GM12865 (cell line): ENCODE measurements at regions not wholly inside any gene's neighbourhood (a gene's known extent, or its start where the extent isn't known, plus 50 kb on each side); places are given as distances from the start of the nearest gene placed in this dataset.

Experiments
- DNase-seq: peaks from one replicate; pipeline ENCODE4 v3.0.0; 2010; ENCODE audit warnings: low read depth
- H3K4me3 ChIP-seq: 2 replicates; pipeline ENCODE4 v1.5.1; 2011; ENCODE audit warnings: mild to moderate bottlenecking, low read depth, low read length, control low read depth
- TF ChIP-seq, protein P1 (sequence below): IDR thresholded peaks from 2 replicates; pipeline ENCODE4 v1.5.1; 2011; ENCODE audit warnings: low read length, control low read depth, low read depth, inconsistent platforms; ENCODE audit not compliant: insufficient read depth; ENCODE audit errors: missing control alignments

- DNase-seq = no peak
- TF ChIP-seq, protein P1, sequence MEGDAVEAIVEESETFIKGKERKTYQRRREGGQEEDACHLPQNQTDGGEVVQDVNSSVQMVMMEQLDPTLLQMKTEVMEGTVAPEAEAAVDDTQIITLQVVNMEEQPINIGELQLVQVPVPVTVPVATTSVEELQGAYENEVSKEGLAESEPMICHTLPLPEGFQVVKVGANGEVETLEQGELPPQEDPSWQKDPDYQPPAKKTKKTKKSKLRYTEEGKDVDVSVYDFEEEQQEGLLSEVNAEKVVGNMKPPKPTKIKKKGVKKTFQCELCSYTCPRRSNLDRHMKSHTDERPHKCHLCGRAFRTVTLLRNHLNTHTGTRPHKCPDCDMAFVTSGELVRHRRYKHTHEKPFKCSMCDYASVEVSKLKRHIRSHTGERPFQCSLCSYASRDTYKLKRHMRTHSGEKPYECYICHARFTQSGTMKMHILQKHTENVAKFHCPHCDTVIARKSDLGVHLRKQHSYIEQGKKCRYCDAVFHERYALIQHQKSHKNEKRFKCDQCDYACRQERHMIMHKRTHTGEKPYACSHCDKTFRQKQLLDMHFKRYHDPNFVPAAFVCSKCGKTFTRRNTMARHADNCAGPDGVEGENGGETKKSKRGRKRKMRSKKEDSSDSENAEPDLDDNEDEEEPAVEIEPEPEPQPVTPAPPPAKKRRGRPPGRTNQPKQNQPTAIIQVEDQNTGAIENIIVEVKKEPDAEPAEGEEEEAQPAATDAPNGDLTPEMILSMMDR = no peak
Measured at GRCh38 chr2:172232708-172233396, 130.2 kb upstream of the DLX2 start.

GRCh38 chr2:172233987-172234715 is 131.5 kb upstream of the DLX2 start:
- TF ChIP-seq, protein P1 = no peak
- no peak for DNase-seq
- no peak overlapping the region for H3K4me3 ChIP-seq

More at GRCh38 chr2:172232708-172233396, 130.2 kb upstream of the DLX2 start:
- H3K4me3 ChIP-seq = no peak overlapping the region

DNA sequence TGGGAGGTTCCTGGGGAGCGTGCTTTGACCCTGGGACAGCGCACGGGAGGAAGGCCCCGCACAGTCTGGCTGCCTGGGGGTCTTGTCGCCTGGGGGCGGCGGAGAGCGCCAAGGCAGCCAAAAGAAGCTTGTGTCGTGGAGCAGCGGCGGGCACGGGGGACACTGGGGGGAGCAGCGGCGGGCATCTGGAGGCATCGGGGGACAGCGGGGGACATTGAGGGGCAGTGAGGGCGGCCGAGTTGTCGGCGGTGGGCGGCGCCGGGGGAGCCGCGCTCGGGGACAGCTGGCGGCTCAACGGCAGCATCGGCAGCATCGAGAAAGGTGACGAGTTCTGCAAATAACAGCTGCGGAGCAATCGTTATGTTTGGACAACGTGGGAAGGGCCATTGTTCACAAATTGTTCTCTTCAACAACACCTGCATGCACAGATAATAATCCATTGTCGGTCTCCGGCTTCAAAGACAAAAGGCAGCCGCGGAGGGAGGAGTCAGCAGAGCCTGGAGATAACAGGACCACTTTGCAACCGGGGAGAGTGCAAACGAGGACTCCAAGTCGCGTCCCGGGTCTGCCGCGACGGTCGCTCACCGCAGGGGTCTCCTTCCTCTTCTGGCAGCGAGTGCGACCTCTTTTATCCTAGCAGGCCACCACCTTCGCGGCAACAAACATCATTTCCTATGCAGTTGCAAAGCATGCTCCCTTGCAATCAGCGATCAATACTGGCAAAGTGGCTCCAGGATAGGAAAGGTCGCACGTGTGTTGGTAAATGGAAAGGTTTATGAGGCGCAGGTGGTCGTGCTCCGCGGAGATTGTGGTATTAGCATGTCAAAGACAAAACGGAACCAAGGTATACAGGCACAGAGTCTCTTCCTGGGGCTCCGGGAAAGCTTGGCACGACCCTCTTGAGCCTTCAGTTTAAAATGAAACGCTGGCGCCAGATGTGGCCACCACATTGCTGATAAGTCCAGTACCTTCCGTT is 132.3 kb upstream of the DLX2 start:
- TF ChIP-seq, protein P1 = no peak
- H3K4me3 ChIP-seq = no peak overlapping the region
- no peak for DNase-seq

GRCh38 chr2:172239944-172240590 is 137.4 kb upstream of the DLX2 start:
- no peak overlapping the region for H3K4me3 ChIP-seq
- TF ChIP-seq, protein P1 = no peak
- no peak for DNase-seq

DNA sequence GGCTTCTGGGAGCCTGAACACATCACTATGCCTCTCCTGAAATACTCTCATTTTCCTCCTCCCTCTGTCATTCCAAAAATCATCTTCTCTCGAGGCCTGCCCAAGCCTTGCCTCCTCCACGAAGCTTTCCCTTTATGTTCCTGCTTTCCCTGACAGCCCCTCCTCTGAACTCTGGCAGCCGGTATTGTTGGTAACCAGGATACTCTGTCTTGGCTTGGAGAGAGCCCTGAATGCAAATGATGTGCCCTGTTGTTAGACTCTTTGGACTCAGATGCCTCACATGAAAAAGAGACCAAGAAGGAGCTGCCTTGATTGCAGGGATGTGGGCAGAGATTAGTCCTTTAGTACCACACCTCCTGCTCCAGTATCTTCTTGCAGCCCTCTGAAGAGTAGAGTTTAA is 138.5 kb upstream of the DLX2 start:
- no peak for DNase-seq
- TF ChIP-seq, protein P1 = no peak
- no peak overlapping the region for H3K4me3 ChIP-seq

- no peak for DNase-seq
- TF ChIP-seq, protein P1 = no peak
- no peak overlapping the region for H3K4me3 ChIP-seq
Measured at GRCh38 chr2:172242471-172242870, 139.8 kb upstream of the DLX2 start.
